ENCODE measurements at regions not wholly inside any gene's neighbourhood (a gene's known extent, or its start where the extent isn't known, plus 50 kb on each side); places are given as distances from the start of the nearest gene placed in this dataset.
"Not testable (repeated sequence)": the region's sequence is repeated elsewhere in the genome, so short reads cannot be mapped to it uniquely, and the experiment has no call there.

DNA sequence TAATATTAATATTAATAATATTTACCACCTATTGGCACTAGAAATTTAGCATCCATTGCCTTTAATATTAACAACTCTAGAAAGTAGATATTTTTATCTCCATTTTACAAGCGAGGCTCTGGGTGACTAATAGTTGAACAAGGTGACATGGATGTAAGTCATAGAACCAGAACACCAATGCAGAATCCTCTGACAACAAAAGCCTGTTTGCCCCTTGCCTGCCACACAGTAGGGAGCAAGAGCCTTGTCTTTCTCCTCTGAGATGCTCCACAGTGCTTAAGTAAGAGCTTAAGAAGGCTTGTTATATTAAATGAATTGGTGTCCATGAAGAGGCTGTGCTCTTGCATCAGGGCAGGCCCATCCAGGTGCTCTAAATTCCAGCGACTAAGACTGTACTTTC is 51.2 kb upstream of the LBX1 start:
- no peak for DNase-seq

DNA sequence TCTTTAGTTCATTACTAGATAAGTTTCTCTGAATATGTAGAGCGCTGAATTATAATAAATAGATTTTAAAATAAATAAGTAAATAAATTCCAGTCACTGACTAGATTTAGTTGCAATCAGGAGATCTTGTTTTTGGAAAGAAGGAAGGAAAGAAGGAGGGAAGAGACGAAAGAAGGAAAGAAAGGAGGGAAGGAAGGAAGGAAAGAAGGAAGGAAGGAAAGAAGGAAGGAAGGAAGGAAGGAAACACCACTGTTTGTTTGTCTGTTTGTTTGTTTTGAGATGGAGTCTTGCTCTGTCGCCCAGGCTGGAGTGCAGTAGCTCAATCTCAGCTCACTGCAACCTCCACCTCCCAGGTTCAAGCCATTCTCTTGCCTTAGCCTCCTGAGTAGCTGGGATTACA is 51.7 kb upstream of the LBX1 start:
- DNase-seq: not testable (repeated sequence)

DNA sequence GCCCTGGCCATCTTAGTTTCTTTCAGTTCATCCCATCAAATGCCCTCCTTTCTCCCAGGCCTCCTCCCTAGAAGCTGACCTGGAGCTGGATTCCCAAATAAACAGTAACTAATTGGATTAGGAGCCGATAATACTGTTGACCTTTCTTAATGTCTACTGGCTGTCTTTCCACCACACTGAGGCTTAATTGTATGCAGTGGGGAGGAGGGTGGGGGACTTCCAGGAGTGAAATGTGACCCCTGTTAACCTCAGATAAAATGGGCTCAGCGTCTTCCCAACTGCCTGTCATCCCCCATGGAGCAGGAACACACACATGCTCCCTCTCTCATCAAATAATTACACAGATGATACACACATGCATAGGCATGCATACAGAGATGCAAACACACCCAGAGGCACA is 53.7 kb upstream of the LBX1 start:
- DNase-seq: no peak

DNA sequence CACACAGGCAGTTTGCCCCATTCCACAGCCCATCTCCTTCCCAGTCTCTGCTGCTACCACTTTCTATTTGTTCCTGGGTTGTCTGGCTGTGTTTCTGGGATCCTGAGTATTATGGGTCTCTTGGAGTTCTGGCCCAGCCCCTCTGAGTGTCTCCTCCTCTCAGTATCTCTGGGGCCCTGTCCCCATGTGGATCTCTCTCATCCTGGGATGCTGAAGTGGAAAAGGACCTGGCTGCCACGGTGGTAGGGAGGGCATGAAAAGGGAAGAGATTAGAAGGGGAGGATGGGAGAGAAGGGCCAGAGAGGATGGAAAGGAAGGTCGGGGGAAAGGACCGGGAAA is 54.5 kb upstream of the LBX1 start:
- DNase-seq: no peak

DNA sequence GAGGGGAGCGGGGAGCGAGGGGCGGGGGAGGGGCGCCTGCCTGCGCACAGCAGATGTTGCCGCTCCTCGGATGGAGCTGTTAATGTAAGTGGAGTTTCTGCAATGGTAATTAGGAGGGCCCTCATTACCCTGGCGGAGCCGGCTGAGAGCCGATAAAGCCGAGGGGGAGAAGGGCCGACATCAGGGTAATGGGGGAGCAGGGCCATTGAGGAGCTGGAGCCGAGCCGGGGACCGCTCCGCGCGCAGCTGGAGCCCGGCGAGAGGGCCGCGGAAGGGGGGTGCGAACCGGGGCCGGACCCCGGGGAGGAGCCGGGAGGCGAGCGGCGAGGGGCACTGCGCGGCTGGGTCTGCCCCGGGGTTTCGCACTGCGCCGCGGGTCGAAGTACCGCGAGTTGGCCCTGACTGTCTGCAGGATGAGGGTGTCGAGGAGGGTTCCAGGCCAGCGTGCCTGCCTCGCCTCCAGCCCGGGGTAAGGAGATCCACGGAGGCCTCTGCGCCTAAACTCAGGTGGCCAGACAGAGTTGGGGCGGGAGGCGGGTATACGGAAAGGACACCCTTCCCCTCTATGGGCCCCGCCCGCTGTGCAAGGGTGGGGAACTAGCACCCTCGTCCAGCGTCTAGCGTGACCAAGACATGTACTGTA is 55.0 kb upstream of the LBX1 start:
- DNase-seq: no peak

DNA sequence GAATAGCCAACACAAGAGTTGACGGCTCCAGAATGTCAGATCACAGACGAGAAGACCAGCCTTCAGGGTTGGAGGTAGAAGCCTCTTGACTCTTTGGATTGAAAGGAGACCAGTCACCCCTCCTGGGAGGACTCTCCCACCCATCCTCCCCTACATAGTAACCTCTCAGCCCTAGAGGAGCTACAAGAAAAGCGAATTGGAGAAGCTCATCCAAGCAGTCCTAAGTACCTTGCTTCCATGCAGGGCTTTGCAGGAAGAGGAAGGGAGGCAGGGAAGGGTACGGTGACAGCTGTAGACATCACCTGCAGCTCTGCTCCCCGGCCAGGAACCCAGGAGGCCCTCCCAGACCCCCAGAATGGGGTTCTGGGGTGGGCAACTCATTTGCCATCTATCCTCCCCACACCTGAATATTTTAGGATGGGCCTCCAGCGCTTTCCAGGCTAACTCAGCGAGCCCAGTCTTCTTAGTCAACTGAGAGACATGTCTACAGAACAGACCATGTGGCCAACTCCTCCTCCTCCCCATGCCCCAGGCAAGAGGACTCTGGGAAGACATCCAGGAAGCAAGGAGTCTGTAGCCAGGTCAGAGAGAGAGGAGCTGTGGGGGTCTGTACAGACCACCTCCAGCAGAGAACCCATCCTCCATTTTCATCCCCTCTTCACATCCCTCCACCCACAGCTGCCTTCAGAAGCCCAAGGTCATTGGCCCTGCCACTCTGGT is 55.6 kb upstream of the LBX1 start:
- no peak for DNase-seq

DNA sequence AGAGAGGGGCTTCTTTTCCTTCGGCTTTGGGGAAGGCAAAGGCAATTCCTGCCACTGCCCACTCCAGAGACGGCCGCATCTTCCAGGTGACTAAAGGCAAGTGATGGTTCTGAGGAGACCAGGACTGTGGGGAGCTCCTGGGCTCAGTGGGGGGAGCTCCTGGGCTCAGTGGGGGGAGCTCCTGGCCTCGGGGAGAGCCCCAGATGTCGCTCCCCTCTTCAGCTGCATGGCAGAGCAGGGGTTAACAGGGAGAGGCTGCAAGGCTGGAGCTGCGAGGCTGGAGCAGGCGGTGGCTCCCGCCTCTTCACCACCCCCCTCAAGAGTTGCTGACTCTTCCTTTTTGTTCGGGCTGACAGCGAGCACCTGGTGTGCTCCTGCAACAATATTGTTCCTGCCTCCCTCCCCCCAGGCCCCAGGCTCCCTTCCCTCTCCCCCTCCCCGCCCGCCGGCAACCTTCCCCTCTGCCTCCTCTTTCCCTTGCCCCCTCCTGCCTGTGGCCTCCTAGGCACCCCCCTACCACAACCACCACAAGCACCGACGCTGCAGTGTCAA is 56.3 kb upstream of the LBX1 start:
- DNase-seq: no peak

DNA sequence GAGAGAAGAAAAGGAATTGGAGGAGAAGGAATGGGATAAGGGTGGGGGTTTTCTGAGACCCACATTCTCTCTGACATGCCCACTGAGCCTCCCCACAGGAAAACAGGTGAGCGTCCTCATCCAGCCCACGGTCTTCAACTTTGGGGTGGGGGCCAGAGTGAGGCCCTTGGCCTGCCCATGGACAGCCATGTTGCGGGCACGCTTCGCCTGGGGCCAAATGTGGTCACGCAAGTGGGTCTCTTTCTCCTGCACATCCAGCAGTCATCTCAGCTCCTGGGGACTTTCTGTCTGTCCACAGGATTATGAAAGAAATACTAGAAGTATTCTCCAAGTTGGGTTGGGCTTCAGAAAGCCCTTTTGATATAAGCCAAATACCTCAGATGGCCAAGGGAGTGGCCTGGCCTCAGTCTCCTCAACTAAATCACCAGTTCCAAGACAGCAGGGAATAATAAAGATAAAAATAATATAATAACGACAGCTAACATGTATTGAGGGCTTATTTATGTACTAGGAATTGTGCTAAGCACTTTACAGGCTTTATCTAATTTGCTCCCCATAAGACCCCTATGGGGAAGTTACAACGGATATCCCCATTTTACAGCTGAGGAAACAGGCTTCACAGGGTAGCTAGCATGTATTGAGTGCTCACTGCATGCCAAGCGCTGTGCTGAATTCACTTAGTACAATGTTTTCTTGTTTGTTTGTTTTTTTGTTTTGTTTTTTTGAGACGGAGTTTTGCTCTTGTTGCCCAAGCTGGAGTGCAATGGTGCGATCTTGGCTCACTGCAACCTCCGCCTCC is 57.2 kb upstream of the LBX1 start:
- no peak for DNase-seq

DNA sequence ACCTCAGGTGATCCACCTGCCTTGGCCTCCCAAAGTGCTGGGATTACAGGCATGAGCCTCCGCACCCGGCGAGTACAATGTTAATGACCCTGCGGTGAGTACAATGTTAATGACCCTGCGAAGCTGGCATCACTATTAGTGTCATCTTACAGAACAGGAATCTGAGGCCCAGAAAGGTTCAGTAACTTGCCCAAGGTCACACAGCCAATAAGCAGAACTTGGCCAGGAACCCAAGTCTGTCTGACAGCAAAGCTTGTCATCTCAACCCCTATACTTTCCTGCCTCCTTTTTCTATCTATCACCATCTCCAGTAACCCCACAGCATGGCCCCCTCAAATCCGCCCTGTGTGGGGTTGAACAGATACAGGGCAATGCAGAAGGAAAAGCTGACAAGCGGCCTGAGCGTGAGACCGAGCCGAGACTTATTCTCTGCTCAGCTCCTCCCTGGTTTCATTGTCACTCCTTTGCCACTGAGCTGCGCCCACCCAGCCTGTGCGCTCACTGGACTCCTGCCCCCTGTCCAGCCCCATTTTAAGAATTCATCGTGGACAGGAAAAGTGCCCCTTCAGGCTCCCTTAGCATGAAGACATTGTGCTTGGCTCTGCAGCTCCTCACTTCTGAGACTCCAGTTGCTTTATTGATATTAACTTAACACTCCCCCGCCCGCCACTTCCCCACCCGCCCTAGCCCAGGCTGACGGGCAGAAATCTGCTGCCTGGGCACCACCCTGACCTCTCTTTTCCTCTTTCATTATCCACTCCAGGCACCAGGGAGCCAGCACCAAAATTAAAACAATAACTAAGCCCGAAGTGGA is 58.1 kb upstream of the LBX1 start:
- no peak for DNase-seq

DNA sequence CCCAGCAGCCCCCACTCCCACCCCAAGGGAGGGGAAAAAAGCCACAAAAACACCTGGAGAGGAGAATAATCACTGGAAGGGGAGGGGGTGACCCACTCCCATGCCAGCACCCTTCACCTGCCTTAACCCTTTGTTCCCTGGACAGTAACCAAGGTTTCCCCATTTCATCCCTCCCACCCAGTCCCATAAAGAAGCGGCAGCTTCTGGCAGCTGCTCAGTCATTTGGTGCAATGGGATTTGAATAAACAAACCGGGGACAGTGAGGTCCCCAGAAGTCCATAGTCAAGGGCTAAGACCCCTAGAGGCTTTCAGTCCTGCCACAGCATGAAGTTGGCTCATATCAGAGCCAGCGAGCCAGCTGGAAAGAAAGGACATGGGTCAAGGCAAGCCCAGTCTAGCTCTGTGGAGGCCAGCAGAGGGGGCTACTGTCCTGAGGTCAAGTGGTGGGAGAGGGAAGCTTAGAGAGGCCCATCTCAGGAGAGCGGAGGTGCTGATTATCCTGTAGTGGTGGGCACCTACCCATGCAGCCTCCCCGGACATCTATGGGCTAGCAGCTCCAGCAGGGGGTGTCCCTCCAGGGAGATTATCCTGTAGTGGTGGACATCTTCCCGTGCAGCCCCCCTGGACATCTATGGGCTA is 58.9 kb upstream of the LBX1 start:
- no peak for DNase-seq

DNA sequence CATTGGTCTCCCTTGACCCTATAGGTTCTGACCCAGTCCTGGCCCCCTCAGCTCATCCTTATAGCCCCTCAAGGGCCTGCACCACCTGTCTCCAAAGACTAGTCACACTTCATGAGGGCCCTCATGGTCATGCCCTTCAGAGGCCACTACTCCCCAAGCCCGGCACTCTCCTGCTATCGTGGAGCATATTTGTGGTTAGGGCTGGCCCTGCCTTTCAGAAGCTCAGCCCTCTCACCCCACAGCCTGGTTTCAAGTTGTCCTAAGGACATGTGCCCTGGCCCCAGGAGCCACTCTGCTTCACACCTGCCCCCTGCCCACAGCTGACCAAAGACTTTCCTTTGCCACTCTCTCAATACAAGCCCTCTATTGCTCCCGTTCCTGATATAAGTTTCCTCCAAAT is 60.3 kb upstream of the LBX1 start:
- no peak for DNase-seq

DNA sequence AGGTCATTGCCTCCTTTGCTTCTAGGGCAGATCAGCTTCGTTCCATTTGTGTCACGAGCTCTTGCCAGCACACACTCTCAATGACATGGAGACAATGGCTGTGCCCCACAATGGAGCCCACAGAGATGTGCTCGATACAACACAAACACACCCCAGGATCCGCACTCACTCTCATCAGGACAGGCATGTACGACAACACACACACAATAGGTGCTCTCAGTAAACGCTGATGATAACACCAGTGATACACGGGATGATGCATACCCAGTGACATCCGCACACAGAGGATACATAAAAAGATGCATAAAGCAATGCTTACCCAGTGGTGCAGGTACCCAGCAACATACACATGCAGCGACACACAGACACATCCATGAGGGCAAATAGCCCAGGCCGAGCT is 61.2 kb upstream of the LBX1 start:
- DNase-seq: no peak

DNA sequence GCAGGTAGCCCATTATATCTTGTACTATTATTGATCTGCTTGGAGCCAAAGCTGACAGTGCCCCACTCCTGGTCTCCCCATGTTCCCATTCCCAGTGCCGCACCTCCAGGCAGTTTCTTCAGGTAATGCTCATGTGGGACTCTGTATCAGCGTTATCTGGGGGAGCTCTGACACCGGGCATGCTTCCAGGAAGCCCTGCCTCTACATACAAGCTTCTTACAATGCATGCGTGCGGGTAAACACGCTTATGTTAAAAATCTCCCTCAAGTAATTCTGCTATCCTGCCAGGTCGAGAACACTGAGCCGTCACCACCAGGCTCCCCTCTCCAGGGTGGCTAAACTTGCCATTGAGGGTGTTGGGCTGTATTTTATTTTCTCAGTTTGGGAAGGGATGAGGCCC is 61.6 kb upstream of the LBX1 start:
- no peak for DNase-seq

DNA sequence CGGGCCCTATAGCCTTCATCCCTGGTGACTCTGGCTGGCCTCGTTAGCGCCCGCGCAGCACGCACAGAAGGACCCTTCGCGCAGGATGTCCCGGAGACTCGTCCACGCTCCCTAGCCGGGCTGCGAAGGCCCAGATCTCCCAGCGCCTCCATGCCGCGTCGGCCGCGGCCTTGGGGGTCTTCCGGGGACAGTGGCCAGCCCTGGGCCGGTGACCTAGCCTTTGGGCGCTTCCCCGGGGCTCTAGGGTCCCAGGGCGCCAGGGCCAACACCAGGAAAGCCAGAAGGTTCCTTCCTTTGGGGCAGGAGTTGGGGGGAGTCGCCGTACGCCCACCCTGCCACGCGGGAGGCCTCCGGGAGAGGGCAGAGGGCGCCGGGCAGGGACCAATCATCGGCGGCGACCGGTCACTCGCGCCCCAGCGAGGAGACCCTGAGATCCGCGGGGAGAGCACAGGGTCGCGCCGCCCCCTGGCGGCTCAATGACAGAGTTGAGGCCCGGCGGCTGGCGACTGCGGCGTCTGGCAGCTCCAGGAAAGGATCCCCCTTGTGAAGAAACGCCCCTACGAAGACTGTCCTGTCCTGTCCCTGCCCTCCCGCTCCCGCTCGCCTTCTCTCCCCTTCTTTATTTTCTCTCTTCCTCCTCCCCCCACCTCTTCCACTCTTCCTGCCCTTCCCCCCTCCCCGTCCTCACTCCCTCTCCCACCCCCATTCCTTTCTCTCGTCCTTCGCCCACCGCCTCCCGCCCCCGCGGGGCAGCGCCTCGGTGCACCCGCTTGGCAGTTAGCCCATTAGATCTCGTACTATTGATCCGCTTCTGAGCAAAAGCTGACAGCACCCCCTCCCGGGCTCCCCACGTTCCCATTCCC is 62.3 kb upstream of the LBX1 start:
- peak; percentile 42 for DNase-seq

DNA sequence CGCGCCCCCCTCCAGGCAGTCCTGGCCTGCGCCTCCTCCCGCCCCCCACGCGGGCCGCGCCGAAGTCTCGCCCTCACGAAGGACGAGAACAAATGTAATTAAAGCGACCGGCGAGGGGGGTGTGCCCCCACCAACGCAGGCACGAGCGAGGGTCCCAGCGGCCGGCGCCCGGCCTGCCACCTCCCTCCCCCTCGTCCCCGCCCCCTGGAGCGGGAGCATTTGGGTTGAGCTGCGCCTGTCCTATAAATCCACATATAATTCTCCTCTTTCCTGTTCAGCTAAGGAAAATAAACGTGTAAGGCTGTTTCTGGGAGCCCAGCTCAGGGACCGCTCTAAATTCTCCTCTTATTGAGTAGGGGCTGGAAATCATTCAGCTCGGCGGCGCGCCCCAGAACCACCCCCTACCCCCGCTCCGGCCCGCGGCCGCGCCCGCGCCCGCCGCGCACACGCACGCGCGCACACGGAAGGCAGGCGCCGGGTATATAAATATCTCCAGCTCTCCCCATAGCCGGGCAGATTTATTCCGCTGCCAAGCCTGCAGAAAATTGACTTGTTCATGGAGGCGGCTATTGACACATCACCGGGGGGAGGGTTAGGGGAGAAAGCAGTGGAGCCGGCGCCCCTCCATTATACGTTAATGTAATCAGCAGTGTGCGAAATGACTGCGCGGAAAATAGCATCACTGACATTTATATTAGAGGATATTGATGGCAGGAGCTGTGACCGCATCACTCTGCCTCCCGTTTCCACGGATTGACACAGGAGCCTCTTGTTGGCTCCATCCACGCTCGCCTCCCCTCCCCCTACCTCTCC is 61.6 kb upstream of the BTRC start:
- DNase-seq: no peak

DNA sequence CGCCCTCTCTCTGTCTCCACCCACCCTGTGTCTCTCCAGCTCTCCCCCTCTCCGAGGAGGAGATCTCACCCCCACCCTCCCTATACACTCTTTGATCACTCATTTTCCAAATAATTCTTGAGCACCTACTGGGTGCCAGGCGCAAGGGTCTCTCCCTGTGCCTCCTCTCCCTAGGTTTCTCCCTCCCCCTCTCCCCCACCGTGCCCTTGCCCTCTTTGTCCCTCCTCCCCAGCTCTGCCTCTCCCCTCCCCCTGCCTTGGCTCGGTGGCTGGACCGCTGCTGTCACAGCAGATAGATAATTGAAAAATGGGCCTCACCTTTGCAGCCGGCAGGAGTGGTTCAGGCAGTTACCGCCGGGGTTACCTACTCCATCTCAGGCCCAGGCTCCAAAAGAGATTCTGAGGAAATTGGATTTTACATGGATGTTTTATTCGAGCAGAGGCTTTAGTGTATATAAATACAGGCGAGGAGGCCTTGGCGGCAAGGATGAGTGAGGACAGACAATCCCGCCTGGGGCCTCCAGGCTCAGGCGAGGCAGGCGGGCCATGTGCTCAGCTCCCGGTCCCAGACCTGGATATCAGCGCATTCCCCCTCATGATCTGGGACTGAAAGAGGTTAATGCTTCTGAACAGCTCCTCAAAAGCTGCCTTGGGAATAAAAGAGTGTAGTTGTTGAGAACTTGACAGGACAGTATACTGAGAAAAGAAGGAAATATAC is 60.8 kb upstream of the BTRC start:
- no peak for DNase-seq

DNA sequence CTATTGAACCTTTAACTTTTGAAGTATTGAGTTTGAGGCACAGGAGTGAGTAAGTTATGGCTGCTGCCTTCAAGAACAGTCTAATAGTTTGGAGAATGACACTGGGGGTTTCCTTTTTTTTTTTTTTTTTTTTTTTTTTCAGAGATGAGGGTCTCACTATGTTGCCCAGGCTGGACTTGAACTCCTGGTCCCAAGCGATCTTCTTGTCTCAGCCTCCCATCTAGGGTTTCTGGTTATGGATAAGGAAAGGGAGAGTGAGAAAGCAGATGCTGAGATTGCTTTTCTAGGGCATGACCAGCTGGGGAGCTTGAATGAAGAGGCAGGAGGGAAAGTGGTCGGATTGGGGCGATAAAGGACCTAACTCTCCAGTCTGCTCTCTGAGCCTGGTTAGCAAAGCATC is 59.9 kb upstream of the BTRC start:
- no peak for DNase-seq

DNA sequence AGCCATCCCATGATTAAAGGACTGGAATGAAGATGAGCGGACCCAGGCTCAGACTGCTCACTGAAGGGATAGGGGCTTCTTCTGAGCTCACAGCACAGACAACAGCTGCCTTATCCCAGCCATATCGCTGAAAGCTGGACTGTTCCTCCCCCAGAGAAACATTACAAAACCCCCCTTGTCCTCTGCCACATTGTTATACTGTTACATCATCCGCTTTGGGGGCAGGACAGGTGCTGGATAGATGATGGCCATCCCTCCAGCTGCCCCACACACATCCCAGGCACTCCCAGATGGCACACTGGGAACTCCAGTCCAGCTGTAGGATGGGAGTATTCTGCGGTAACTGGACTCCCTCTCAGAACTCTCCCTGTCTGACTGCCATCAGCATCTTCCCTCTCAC is 58.7 kb upstream of the BTRC start:
- DNase-seq: no peak

DNA sequence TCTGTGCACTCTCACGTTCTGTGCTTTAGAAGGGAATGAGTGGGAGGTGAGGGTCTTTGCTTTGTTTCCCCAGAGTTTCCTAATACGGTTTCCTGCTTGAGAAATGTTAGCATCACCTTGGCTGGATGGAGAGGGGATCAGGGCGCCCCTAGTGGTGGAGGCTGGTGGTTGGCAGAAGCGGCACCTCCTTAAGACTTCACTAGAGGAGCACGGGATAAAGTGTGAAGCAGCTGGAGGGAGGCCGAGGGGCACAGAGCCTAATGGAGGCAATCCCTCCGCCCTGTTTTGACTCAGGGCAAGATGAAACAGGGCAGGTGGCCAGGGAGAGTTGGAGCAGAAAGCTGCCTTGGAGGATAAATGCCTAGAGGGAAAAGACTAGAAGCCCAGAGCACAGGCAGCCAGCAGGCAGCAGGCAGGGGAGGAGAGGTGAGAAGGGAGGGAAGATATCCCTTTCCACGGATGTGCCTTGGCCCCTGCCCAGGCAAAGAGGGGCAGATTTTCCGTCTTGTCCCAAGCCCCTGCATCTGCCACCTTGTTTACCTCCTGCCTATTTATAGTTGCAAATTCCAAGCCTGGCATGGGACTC is 56.0 kb upstream of the BTRC start:
- DNase-seq: peak; percentile 66

DNA sequence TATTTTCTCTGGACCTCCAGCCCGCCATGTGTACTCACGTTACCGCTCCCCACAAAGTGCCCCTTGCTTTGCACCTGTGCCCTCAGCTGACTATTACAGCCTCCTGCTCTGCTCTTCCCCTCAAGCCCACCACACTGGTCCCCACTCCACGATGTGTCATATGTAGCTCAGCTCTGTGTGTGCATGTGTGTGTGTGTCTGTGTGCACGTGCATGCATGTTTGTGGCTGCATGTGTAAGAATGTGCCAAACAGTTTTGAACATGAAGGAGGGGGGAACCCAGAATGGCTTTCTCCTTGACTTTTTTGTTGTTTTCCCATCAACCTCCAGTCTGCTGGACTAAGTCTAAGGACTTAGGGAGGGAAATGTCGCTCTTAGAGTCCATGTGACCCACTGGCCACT is 54.8 kb upstream of the BTRC start:
- no peak for DNase-seq
